Adrenal gland (tissue), 5 donors: ENCODE measurements at regions not wholly inside any gene's neighbourhood (a gene's known extent, or its start where the extent isn't known, plus 50 kb on each side); places are given as distances from the start of the nearest gene placed in this dataset.

Experiments used
- POLR2A ChIP-seq, 2 donors: fragments of 450-650 bp; IDR thresholded peaks; one replicate each; pipeline ENCODE4 v1.6.1; 2017; ENCODE audit warnings: antibody characterized with exemption in 2 of 2, mild to moderate bottlenecking in 2 of 2, moderate library complexity in 1 of 2
- TF ChIP-seq, protein P1 (sequence below), 6 experiments: fragments of 450-650 bp in 4 of 6; fragments of 200-600 bp in 2 of 6; sonication (generic) in 1 of 6; IDR thresholded peaks; 1 replicate in 5 of 6; 2 replicates in 1 of 6; pipeline versions ENCODE4 v1.5.1 to v1.8.0; 2016 to 2021; ENCODE audit warnings: antibody characterized with exemption in 6 of 6, mild to moderate bottlenecking in 2 of 6, moderate library complexity in 1 of 6
- donor health status: DM: no; HTN: no; CAD: no.

DNA sequence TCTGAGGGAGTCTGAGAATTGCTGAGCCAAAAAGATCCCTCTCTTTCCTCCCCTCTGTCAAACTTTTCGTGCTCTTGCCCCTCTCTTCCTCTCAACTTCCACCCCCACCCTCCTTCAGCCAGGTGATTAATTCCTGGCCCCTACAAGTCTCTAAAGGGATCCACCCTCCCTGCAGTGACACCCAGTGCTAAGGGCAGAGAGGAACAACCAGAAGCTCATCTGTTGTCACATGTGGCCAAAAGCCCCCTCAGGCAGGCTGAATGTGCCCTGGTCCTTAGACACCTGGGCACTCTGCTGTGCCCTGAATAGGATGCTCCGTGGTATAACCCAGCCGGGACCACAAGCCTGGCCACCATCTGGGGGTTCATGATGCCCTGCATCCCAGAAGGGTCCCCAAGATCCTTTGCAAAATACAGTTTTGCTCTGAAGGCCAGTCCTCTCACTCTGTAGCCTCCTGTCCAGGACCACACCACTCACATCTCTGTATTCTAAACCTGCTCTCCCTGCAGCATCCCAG lies 234.4 kb downstream of the BCL11A start:
- TF ChIP-seq, protein P1, sequence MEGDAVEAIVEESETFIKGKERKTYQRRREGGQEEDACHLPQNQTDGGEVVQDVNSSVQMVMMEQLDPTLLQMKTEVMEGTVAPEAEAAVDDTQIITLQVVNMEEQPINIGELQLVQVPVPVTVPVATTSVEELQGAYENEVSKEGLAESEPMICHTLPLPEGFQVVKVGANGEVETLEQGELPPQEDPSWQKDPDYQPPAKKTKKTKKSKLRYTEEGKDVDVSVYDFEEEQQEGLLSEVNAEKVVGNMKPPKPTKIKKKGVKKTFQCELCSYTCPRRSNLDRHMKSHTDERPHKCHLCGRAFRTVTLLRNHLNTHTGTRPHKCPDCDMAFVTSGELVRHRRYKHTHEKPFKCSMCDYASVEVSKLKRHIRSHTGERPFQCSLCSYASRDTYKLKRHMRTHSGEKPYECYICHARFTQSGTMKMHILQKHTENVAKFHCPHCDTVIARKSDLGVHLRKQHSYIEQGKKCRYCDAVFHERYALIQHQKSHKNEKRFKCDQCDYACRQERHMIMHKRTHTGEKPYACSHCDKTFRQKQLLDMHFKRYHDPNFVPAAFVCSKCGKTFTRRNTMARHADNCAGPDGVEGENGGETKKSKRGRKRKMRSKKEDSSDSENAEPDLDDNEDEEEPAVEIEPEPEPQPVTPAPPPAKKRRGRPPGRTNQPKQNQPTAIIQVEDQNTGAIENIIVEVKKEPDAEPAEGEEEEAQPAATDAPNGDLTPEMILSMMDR (IDR thresholded peaks at IDR 0.05): no peak
- TF ChIP-seq POLR2A (IDR thresholded peaks at IDR 0.05): no peak
